GM12891 (cell line): ENCODE measurements at regions not wholly inside any gene's neighbourhood (a gene's known extent, or its start where the extent isn't known, plus 50 kb on each side); places are given as distances from the start of the nearest gene placed in this dataset.

Experiments used
- POLR2A ChIP-seq: IDR thresholded peaks from 2 replicates; pipeline ENCODE4 v1.6.1; 2011; ENCODE audit warnings: low read depth, low read length, control low read depth
- SPI1 ChIP-seq: IDR thresholded peaks from 2 replicates; pipeline ENCODE4 v1.6.1; 2011; ENCODE audit warnings: low read depth, low read length, control low read depth

DNA sequence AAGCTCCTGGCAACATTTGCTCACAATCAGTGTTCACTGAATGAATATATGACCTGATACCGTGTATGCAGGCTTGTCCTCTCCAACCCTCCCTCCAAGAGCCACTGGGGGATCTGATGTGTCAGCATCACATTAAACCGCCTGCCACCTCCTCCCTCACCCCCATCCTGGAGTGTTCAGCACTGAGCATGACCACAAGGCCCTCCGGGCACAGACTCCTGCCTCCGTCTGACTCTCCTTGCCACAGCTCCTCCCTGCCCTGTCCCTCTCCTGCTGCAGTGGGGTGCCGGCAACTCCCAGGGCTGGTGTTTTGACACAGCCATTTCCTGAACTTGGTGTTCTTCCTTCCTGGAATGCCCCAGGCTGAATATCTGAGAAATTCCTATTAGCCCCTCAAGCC, 136.7 kb downstream of the FCRL5 start:
- no peak for TF ChIP-seq POLR2A
- no peak for TF ChIP-seq SPI1
